ENCODE measurements at regions not wholly inside any gene's neighbourhood (a gene's known extent, or its start where the extent isn't known, plus 50 kb on each side); places are given as distances from the start of the nearest gene placed in this dataset.

GRCh38 chr7:69412331-69413146, 185.7 kb upstream of the AUTS2 start (continued):
- no peak for TF ChIP-seq MEIS1 (CRISPR knock-in tag; IDR thresholded peaks at IDR 0.05; ENCODE audit: borderline replicate concordance)
- no peak for TF ChIP-seq PRDM1 (tag by site-specific recombination; IDR thresholded peaks at IDR 0.05)
- no peak for TF ChIP-seq YY1 (tag by site-specific recombination; IDR thresholded peaks at IDR 0.05)
- no peak for TF ChIP-seq ZSCAN18 (tag by site-specific recombination; IDR thresholded peaks at IDR 0.05)
- no peak for TF ChIP-seq GLIS1 (tag by site-specific recombination; IDR thresholded peaks at IDR 0.05)
- TF ChIP-seq ZNF558 (tag by site-specific recombination; IDR thresholded peaks at IDR 0.05): peak; percentile 92
- no peak for TF ChIP-seq ZFHX2 (tag by site-specific recombination; conservative IDR thresholded peaks at IDR 0.05)
- no peak for TF ChIP-seq ZNF529 (tag by site-specific recombination; IDR thresholded peaks at IDR 0.05; ENCODE audit: insufficient replicate concordance)
- peak; percentile 46 for TF ChIP-seq SP3 (tag by site-specific recombination; IDR thresholded peaks at IDR 0.05)
- peak; percentile 81 for TF ChIP-seq ZNF791 (tag by site-specific recombination; IDR thresholded peaks at IDR 0.05)
- TF ChIP-seq ZNF174 (tag by site-specific recombination; IDR thresholded peaks at IDR 0.05): no peak
- TF ChIP-seq HOXC10 (CRISPR knock-in tag; IDR thresholded peaks at IDR 0.05): no peak
- TF ChIP-seq ZNF501 (tag by site-specific recombination; IDR thresholded peaks at IDR 0.05): peak; percentile 88
- TF ChIP-seq ZNF324 (tag by site-specific recombination; IDR thresholded peaks at IDR 0.05): no peak
- no peak for TF ChIP-seq PATZ1 (tag by site-specific recombination; IDR thresholded peaks at IDR 0.05)
- no peak for TF ChIP-seq ZSCAN16 (tag by site-specific recombination; IDR thresholded peaks at IDR 0.05)
- no peak for TF ChIP-seq PBX3 (CRISPR knock-in tag; IDR thresholded peaks at IDR 0.05)
- TF ChIP-seq ZNF776 (tag by site-specific recombination; IDR thresholded peaks at IDR 0.05; ENCODE audit: borderline replicate concordance): no peak
- TF ChIP-seq ZNF837 (tag by site-specific recombination; IDR thresholded peaks at IDR 0.05): no peak
- no peak for TF ChIP-seq CTCF (tag by site-specific recombination; IDR thresholded peaks at IDR 0.05)
- TF ChIP-seq MYNN (tag by site-specific recombination; IDR thresholded peaks at IDR 0.05; ENCODE audit: borderline replicate concordance): peak; percentile 46; the same call in 1 of the 2 replicates
- TF ChIP-seq ZNF394 (tag by site-specific recombination; IDR thresholded peaks at IDR 0.05; ENCODE audit: borderline replicate concordance): peak; percentile 98
- TF ChIP-seq ZSCAN5A (tag by site-specific recombination; IDR thresholded peaks at IDR 0.05): no peak
- TF ChIP-seq ZNF404 (tag by site-specific recombination; IDR thresholded peaks at IDR 0.05): peak; percentile 94
- TF ChIP-seq ZNF114 (tag by site-specific recombination; IDR thresholded peaks at IDR 0.05): no peak
- no peak for TF ChIP-seq ZNF521 (tag by site-specific recombination; IDR thresholded peaks at IDR 0.05)
- TF ChIP-seq ZSCAN4 (tag by site-specific recombination; IDR thresholded peaks at IDR 0.05): peak; percentile 42
- peak; percentile 24; the same call in 1 of the 2 replicates for TF ChIP-seq SP7 (tag by site-specific recombination; IDR thresholded peaks at IDR 0.05)
- no peak for TF ChIP-seq GLI4 (tag by site-specific recombination; IDR thresholded peaks at IDR 0.05)
- TF ChIP-seq ZNF133 (tag by site-specific recombination; IDR thresholded peaks at IDR 0.05): no peak
- TF ChIP-seq ZNF596 (tag by site-specific recombination; IDR thresholded peaks at IDR 0.05): no peak
- peak; percentile 44; the same call in 1 of the 2 replicates for TF ChIP-seq ZFP3 (tag by site-specific recombination; IDR thresholded peaks at IDR 0.05; ENCODE audit: low read depth)
- no peak for TF ChIP-seq ZNF112 (tag by site-specific recombination; IDR thresholded peaks at IDR 0.05)

All from HEK293 (cell line).